Sigmoid colon (tissue), 6 donors: ENCODE measurements at regions not wholly inside any gene's neighbourhood (a gene's known extent, or its start where the extent isn't known, plus 50 kb on each side); places are given as distances from the start of the nearest gene placed in this dataset.
A peak's percentile ranks its signal among the peaks of the same experiment; 100 is the strongest.

Experiments used
- DNase-seq: peaks from one replicate; pipeline ENCODE4 v3.0.0-alpha.2; 2019
- H3K27ac ChIP-seq, 4 donors: fragments of 200-600 bp; sonication (generic); one replicate each; pipeline ENCODE4 v1.5.1; 2016 to 2019; ENCODE audit warnings: mild to moderate bottlenecking in 1 of 4
- H3K27me3 ChIP-seq, 3 donors: fragments of 200-600 bp; sonication (generic); one replicate each; pipeline ENCODE4 v1.5.1; 2019; ENCODE audit warnings: mild to moderate bottlenecking in 1 of 3
- H3K36me3 ChIP-seq, 4 donors: fragments of 200-600 bp; sonication (generic); one replicate each; pipeline ENCODE4 v1.5.1; 2016 to 2019
- H3K4me1 ChIP-seq, 4 donors: fragments of 200-600 bp; sonication (generic); one replicate each; pipeline ENCODE4 v1.5.1; 2017 to 2019
- H3K4me3 ChIP-seq, 4 donors: fragments of 200-600 bp; sonication (generic); one replicate each; pipeline ENCODE4 v1.5.1; 2017 to 2019; ENCODE audit warnings: mild to moderate bottlenecking in 2 of 4, moderate library complexity in 1 of 4
- H3K9me3 ChIP-seq, 4 donors: fragments of 200-600 bp in 3 of 4; sonication (generic) in 3 of 4; one replicate each; pipeline versions ENCODE4 v1.5.1 to v1.6.1; 2013 to 2019
- CTCF ChIP-seq, 4 experiments: fragments of 450-650 bp in 3 of 4; fragments of 200-600 bp in 1 of 4; IDR thresholded peaks; one replicate each; pipeline ENCODE4 v1.5.1; 2016 to 2019; ENCODE audit warnings: antibody characterized with exemption in 4 of 4, mild to moderate bottlenecking in 3 of 4, moderate library complexity in 2 of 4
- EP300 ChIP-seq, 4 donors: sonication (generic); formaldehyde crosslinking; IDR thresholded peaks; one replicate each; pipeline ENCODE4 v1.6.1; 2017; ENCODE audit warnings: antibody characterized with exemption in 4 of 4
- POLR2A ChIP-seq, 2 donors: fragments of 450-650 bp; IDR thresholded peaks; one replicate each; pipeline ENCODE4 v1.6.1; 2016; ENCODE audit warnings: antibody characterized with exemption in 2 of 2, mild to moderate bottlenecking in 2 of 2, moderate library complexity in 2 of 2
- POLR2AphosphoS5 ChIP-seq, 4 donors: sonication (generic); formaldehyde crosslinking; IDR thresholded peaks; one replicate each; pipeline ENCODE4 v1.6.1; 2017; ENCODE audit warnings: antibody characterized with exemption in 4 of 4
- WGBS, 2 donors: extraction: QIAGEN DNeasy Blood & Tissue Kit; methylation state at CpG; one replicate each; pipeline ENCODE4 v1.1.7; 2013; 5-methylcytosine and 5-hydroxymethylcytosine counted together
- intact Hi-C: fragments of 100-400 bp; cut with DNase I; formaldehyde crosslinking; loops from one replicate; pipeline ENCODE4 v1.15.1; 2023
- donor health status: healthy with polysubstance abuse.
- donor health status: healthy.

- intact Hi-C loops: no loop called here
- Histone ChIP-seq H3K4me1 (peaks cover 0 to 8% (median 6%) of the 10 kb centered on the region in 4 donors), H3K27me3 (no peaks in the 10 kb centered on the region), H3K9me3 (no peaks in the 10 kb centered on the region), H3K36me3 (no peaks in the 10 kb centered on the region), H3K4me3 (no peak overlapping the region), H3K27ac (peak overlapping the region; percentile 57 to 77 (median 65))
- no peak for DNase-seq
- TF ChIP-seq POLR2AphosphoS5 (IDR thresholded peaks at IDR 0.05) (no peak), CTCF (IDR thresholded peaks at IDR 0.05) (no peak), EP300 (IDR thresholded peaks at IDR 0.05) (no peak), POLR2A (IDR thresholded peaks at IDR 0.05) (no peak)
- WGBS, 2 donors: 96 to 98% methylated on average over 2 of the region's 2 CpGs
These were observed 65.3 kb upstream of the MSN start for GRCh38 chrX:65602221-65602560.

- TF ChIP-seq EP300 (IDR thresholded peaks at IDR 0.05) (peak in 1 of 4 donors; percentile 17), POLR2A (IDR thresholded peaks at IDR 0.05) (no peak), CTCF (IDR thresholded peaks at IDR 0.05) (no peak), POLR2AphosphoS5 (IDR thresholded peaks at IDR 0.05) (peak in 3 of 4 donors; percentile 24 to 74 (median 41))
- H3K36me3 ChIP-seq: no peaks in the 10 kb centered on the region
These were observed 65.8 kb upstream of the MSN start for GRCh38 chrX:65601530-65602220.

DNA sequence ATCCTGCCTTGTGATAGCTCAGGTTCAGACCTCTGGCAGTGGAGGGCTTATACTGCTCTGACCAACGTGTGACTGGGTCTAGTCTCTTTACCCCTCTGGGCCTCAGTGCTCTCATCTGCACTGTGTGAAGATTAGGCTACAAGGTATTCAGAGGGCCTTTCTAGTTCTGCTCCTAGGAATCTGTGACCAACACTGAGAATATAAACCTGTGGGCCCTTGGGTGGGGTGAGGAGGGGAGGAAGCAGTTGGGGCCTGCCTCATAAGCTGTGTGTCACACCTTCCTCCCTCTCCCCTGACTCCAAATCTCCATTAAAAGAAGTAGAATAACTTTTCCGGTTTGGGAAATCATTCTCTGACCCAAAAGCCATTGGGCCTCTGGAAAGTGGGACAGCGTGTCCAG is 66.3 kb upstream of the MSN start:
- 59 to 61% methylated on average over 3 of the region's 3 CpGs for WGBS, 2 donors
- H3K36me3 ChIP-seq: no peaks in the 10 kb centered on the region
- peak overlapping the region; percentile 57 to 77 (median 65) for H3K27ac ChIP-seq
- DNase-seq: no peak
- no peaks in the 10 kb centered on the region for H3K9me3 ChIP-seq
- peaks cover 0 to 12% (median 7%) of the 10 kb centered on the region in 4 donors for H3K4me1 ChIP-seq
- H3K27me3 ChIP-seq: no peaks in the 10 kb centered on the region
- intact Hi-C loops: loop anchor here (2.0 kb wide), 1 partner anchor 66 kb away; the partner anchor contains the start of gene MSN
- TF ChIP-seq CTCF (IDR thresholded peaks at IDR 0.05): no peak
- TF ChIP-seq EP300 (IDR thresholded peaks at IDR 0.05): no peak
- no peak overlapping the region for H3K4me3 ChIP-seq

More at GRCh38 chrX:65601530-65602220, 65.8 kb upstream of the MSN start:
- 58 to 68% methylated on average over 3 of the region's 3 CpGs for WGBS, 2 donors
- H3K4me3 ChIP-seq: no peak overlapping the region
- H3K27ac ChIP-seq: peak overlapping the region; percentile 57 to 77 (median 65)
- no peaks in the 10 kb centered on the region for H3K9me3 ChIP-seq
- no peaks in the 10 kb centered on the region for H3K27me3 ChIP-seq
- intact Hi-C loops: loop anchor here (2.0 kb wide), 1 partner anchor 65 kb away; the partner anchor contains the start of gene MSN
- peak; percentile 89 for DNase-seq
- H3K4me1 ChIP-seq: peaks cover 0 to 8% (median 6%) of the 10 kb centered on the region in 4 donors

DNA sequence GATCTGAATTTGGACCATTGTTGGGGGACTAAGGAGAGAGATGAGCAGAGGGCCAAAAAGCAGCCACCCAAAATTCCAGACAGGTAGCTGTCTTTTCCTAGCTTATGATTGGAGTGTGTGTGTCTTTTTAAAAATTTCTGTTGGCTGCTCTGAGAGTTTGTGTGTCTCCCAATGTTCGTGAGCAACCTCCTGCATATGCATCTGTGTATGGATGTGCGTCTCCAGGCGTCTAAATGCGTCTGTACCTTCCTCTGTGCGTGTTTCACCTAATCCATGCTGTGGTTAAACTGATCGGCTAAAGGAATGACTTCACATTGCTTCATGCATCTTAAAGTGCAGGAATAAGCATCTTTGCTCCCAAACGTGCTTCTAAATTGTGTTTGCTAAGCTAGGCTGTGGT is 65.5 kb upstream of the LAS1L start:
- H3K27ac ChIP-seq: peak overlapping the region in 1 of 4 donors; percentile 77

More for the DNA sequence above, 65.5 kb upstream of the LAS1L start:
- Histone ChIP-seq H3K9me3 (no peaks in the 10 kb centered on the region), H3K27me3 (no peaks in the 10 kb centered on the region), H3K4me3 (no peak overlapping the region), H3K4me1 (peaks cover 0 to 17% (median 10%) of the 10 kb centered on the region in 4 donors), H3K36me3 (no peaks in the 10 kb centered on the region)
- intact Hi-C loops: loop anchor here (2.0 kb wide), 1 partner anchor 67 kb away; the partner anchor contains the start of gene MSN
- TF ChIP-seq CTCF (IDR thresholded peaks at IDR 0.05): no peak
- TF ChIP-seq EP300 (IDR thresholded peaks at IDR 0.05): no peak
- no peak for TF ChIP-seq POLR2AphosphoS5 (IDR thresholded peaks at IDR 0.05)
- no peak for TF ChIP-seq POLR2A (IDR thresholded peaks at IDR 0.05)
- DNase-seq: no peak
- WGBS, 2 donors: 88% methylated on average over 7 of the region's 7 CpGs
